Activated CD8-positive, alpha-beta T cell treated with anti-CD3 and anti-CD28 coated beads for 36 hours (primary cell): ENCODE measurements at regions not wholly inside any gene's neighbourhood (a gene's known extent, or its start where the extent isn't known, plus 50 kb on each side); places are given as distances from the start of the nearest gene placed in this dataset.

ENCODE experiments used
- ATAC-seq: fragments of 200-7000 bp; cut with Tn5 transposase; one replicate; pipeline ENCODE4 v1.10.0; 2021; ENCODE audit warnings: mild to moderate bottlenecking, moderate library complexity
- CTCF ChIA-PET: fragments of 350-600 bp; sonication (Branson Sonifier 250); formaldehyde crosslinking; loops from one replicate; lab custom pipeline; 2021; ENCODE audit warnings: antibody characterized with exemption; lab: Charles Lee
- POLR2A ChIA-PET: fragments of 350-600 bp; sonication (Branson Sonifier 250); formaldehyde crosslinking; loops from one replicate; lab custom pipeline; 2021; ENCODE audit warnings: antibody characterized with exemption; lab: Charles Lee
- DNase-seq: peaks from one replicate; pipeline ENCODE4 v3.0.0-alpha.2; 2020
- H3K27ac Mint-ChIP-seq: one replicate; pipeline ENCODE4 v1.8.0; 2021; ENCODE audit warnings: mild to moderate bottlenecking, mixed read lengths
- H3K27me3 Mint-ChIP-seq: one replicate; pipeline ENCODE4 v1.8.0; 2021; ENCODE audit warnings: mixed read lengths
- H3K36me3 Mint-ChIP-seq: one replicate; pipeline ENCODE4 v1.8.0; 2021; ENCODE audit warnings: low read depth, mixed read lengths
- H3K4me1 Mint-ChIP-seq: one replicate; pipeline ENCODE4 v1.8.0; 2021; ENCODE audit warnings: low read depth, mixed read lengths
- H3K4me3 Mint-ChIP-seq: one replicate; pipeline ENCODE4 v1.8.0; 2021; ENCODE audit warnings: mild to moderate bottlenecking, moderate library complexity, mixed read lengths
- H3K9me3 Mint-ChIP-seq: one replicate; pipeline ENCODE4 v1.8.0; 2021; ENCODE audit warnings: mixed read lengths
- CTCF ChIP-seq: fragments of 200-600 bp; IDR thresholded peaks from one replicate; pipeline ENCODE4 v1.8.0; 2022; ENCODE audit warnings: antibody characterized with exemption, mild to moderate bottlenecking
- intact Hi-C: fragments of 100-400 bp; cut with micrococcal nuclease; formaldehyde crosslinking; loops from one replicate; pipeline ENCODE4 v1.10.0; 2022

- no peaks in the 10 kb centered on the region for H3K9me3 Mint-ChIP-seq
- no peak overlapping the region for H3K27ac Mint-ChIP-seq
- intact Hi-C loops, result no loop called here
Observed at GRCh38 chr13:107836685-107837084, 378.7 kb downstream of the LIG4 start.

GRCh38 chr13:107835339-107836018 lies 379.9 kb downstream of the LIG4 start:
- no peaks in the 10 kb centered on the region for H3K36me3 Mint-ChIP-seq
- ATAC-seq (no peak), DNase-seq (no peak)
- no peak overlapping the region for H3K27ac Mint-ChIP-seq
- intact Hi-C loops, result no loop called here
- TF ChIP-seq CTCF, result no peak
- POLR2A ChIA-PET, result no interaction called here
- CTCF ChIA-PET, result no interaction called here
- no peaks in the 10 kb centered on the region for H3K27me3 Mint-ChIP-seq
- no peaks in the 10 kb centered on the region for H3K9me3 Mint-ChIP-seq
- no peaks in the 10 kb centered on the region for H3K4me1 Mint-ChIP-seq
- H3K4me3 Mint-ChIP-seq, result no peak overlapping the region

More at GRCh38 chr13:107836685-107837084, 378.7 kb downstream of the LIG4 start:
- no peak for DNase-seq
- H3K36me3 Mint-ChIP-seq, result no peaks in the 10 kb centered on the region
- no peak for ATAC-seq
- H3K27me3 Mint-ChIP-seq, result no peaks in the 10 kb centered on the region
- H3K4me1 Mint-ChIP-seq, result no peaks in the 10 kb centered on the region
- H3K4me3 Mint-ChIP-seq, result no peak overlapping the region
- no peak for TF ChIP-seq CTCF
- ChIA-PET CTCF (no interaction called here), POLR2A (no interaction called here)

GRCh38 chr13:107834717-107835116 lies 380.6 kb downstream of the LIG4 start:
- ATAC-seq (no peak), DNase-seq (no peak)
- TF ChIP-seq CTCF, result no peak
- ChIA-PET POLR2A (no interaction called here), CTCF (no interaction called here)
- Mint-ChIP-seq H3K4me3 (no peak overlapping the region), H3K27me3 (no peaks in the 10 kb centered on the region), H3K4me1 (no peaks in the 10 kb centered on the region), H3K27ac (no peak overlapping the region), H3K9me3 (no peaks in the 10 kb centered on the region), H3K36me3 (no peaks in the 10 kb centered on the region)
- intact Hi-C loops, result no loop called here

- no peaks in the 10 kb centered on the region for H3K4me1 Mint-ChIP-seq
- no peak for TF ChIP-seq CTCF
- POLR2A ChIA-PET, result no interaction called here
- no peak overlapping the region for H3K27ac Mint-ChIP-seq
- DNase-seq (no peak), ATAC-seq (no peak)
- CTCF ChIA-PET, result no interaction called here
- no peaks in the 10 kb centered on the region for H3K27me3 Mint-ChIP-seq
- no peaks in the 10 kb centered on the region for H3K36me3 Mint-ChIP-seq
- H3K4me3 Mint-ChIP-seq, result no peak overlapping the region
- intact Hi-C loops, result no loop called here
- H3K9me3 Mint-ChIP-seq, result no peaks in the 10 kb centered on the region
Observed at GRCh38 chr13:107834281-107834680, 381.1 kb downstream of the LIG4 start.

GRCh38 chr13:107832500-107833100 lies 382.7 kb downstream of the LIG4 start:
- Mint-ChIP-seq H3K27ac (no peak overlapping the region), H3K9me3 (no peaks in the 10 kb centered on the region), H3K27me3 (no peaks in the 10 kb centered on the region), H3K36me3 (no peaks in the 10 kb centered on the region), H3K4me3 (no peak overlapping the region), H3K4me1 (no peaks in the 10 kb centered on the region)
- TF ChIP-seq CTCF, result no peak
- intact Hi-C loops, result no loop called here
- ATAC-seq (no peak), DNase-seq (no peak)
- ChIA-PET CTCF (no interaction called here), POLR2A (no interaction called here)
